GM12873 (cell line): ENCODE measurements at regions not wholly inside any gene's neighbourhood (a gene's known extent, or its start where the extent isn't known, plus 50 kb on each side); places are given as distances from the start of the nearest gene placed in this dataset.

Experiments used
- CTCF ChIP-seq: IDR thresholded peaks from 2 replicates; pipeline ENCODE4 v1.5.1; 2012; ENCODE audit warnings: low read depth, mild to moderate bottlenecking, moderate library complexity, low read length, control low read depth; ENCODE audit not compliant: insufficient read depth; ENCODE audit errors: missing control alignments

- TF ChIP-seq CTCF = no peak
These were observed 156.3 kb downstream of the FOXA2 start for GRCh38 chr20:22428051-22428450.

GRCh38 chr20:22426772-22427171 lies 157.6 kb downstream of the FOXA2 start:
- TF ChIP-seq CTCF = no peak

- no peak for TF ChIP-seq CTCF
These were observed 158.8 kb downstream of the FOXA2 start for GRCh38 chr20:22425344-22426295.

GRCh38 chr20:22423190-22423832 lies 161.1 kb downstream of the FOXA2 start:
- TF ChIP-seq CTCF = no peak

GRCh38 chr20:22420116-22420598 lies 164.2 kb downstream of the FOXA2 start:
- TF ChIP-seq CTCF = no peak

GRCh38 chr20:22418738-22419137 lies 165.6 kb downstream of the FOXA2 start:
- no peak for TF ChIP-seq CTCF

GRCh38 chr20:22414305-22414742 lies 170.0 kb downstream of the FOXA2 start:
- no peak for TF ChIP-seq CTCF
